Thyroid gland (tissue), 4 donors: ENCODE measurements at regions not wholly inside any gene's neighbourhood (a gene's known extent, or its start where the extent isn't known, plus 50 kb on each side); places are given as distances from the start of the nearest gene placed in this dataset.

ENCODE experiments used
- CTCF ChIP-seq, 6 experiments: fragments of 200-600 bp in 3 of 6; fragments of 450-650 bp in 3 of 6; sonication (generic) in 3 of 6; IDR thresholded peaks; one replicate each; pipeline ENCODE4 v1.5.1; 2016 to 2019; ENCODE audit warnings: antibody characterized with exemption in 6 of 6, mild to moderate bottlenecking in 2 of 6, inconsistent platforms in 1 of 6, moderate library complexity in 1 of 6
- POLR2A ChIP-seq, 2 donors: fragments of 450-650 bp; IDR thresholded peaks; one replicate each; pipeline ENCODE4 v1.6.1; 2017; ENCODE audit warnings: antibody characterized with exemption in 2 of 2, mild to moderate bottlenecking in 2 of 2, moderate library complexity in 1 of 2

- TF ChIP-seq POLR2A (IDR thresholded peaks at IDR 0.05), result peak in 1 of 2 donors; percentile 23
- no peak for TF ChIP-seq CTCF (IDR thresholded peaks at IDR 0.05)
Measured at GRCh38 chr2:105567996-105568494, 169.2 kb upstream of the FHL2 start.
